ENCODE measurements at regions not wholly inside any gene's neighbourhood (a gene's known extent, or its start where the extent isn't known, plus 50 kb on each side); places are given as distances from the start of the nearest gene placed in this dataset.
"Not testable (repeated sequence)": the region's sequence is repeated elsewhere in the genome, so short reads cannot be mapped to it uniquely, and the experiment has no call there.

- ChIA-PET POLR2A (ENCODE audit: low non-redundant PET) (no interaction called here), CTCF (no interaction called here)
- no peak overlapping the region for H3K27ac ChIP-seq
- no peak for TF ChIP-seq CTCF (conservative IDR thresholded peaks at IDR 0.05; ENCODE audit: low read depth)
- DNase-seq (ENCODE audit: low spot score) = no peak
These were observed 119.7 kb upstream of the XIRP2 start for GRCh38 chr2:166768393-166769123.

GRCh38 chr2:166766769-166767322 lies 121.4 kb upstream of the XIRP2 start:
- CTCF ChIA-PET; POLR2A ChIA-PET (ENCODE audit: low non-redundant PET); H3K27ac ChIP-seq; DNase-seq (ENCODE audit: low spot score): not testable (repeated sequence)

GRCh38 chr2:166766220-166766619 lies 122.1 kb upstream of the XIRP2 start:
- POLR2A ChIA-PET (ENCODE audit: low non-redundant PET) = no interaction called here
- H3K27ac ChIP-seq = no peak overlapping the region

GRCh38 chr2:166765141-166765540 lies 123.1 kb upstream of the XIRP2 start:
- no peak for DNase-seq (ENCODE audit: low spot score)
- TF ChIP-seq CTCF (conservative IDR thresholded peaks at IDR 0.05; ENCODE audit: low read depth) = no peak
- H3K27ac ChIP-seq = no peak overlapping the region
- ChIA-PET POLR2A (ENCODE audit: low non-redundant PET) (no interaction called here), CTCF (no interaction called here)

More at GRCh38 chr2:166766220-166766619, 122.1 kb upstream of the XIRP2 start:
- CTCF ChIA-PET = interaction anchor here (0.7 kb wide), 1 partner anchor 497 kb away, joined by 3 read pairs; no protein-coding TSS in a partner anchor
- DNase-seq (ENCODE audit: low spot score) = no peak
- no peak for TF ChIP-seq CTCF (conservative IDR thresholded peaks at IDR 0.05; ENCODE audit: low read depth)

GRCh38 chr2:166764702-166765101 lies 123.6 kb upstream of the XIRP2 start:
- DNase-seq (ENCODE audit: low spot score) = no peak
- no peak overlapping the region for H3K27ac ChIP-seq
- CTCF ChIA-PET = no interaction called here
- no peak for TF ChIP-seq CTCF (conservative IDR thresholded peaks at IDR 0.05; ENCODE audit: low read depth)
- POLR2A ChIA-PET (ENCODE audit: low non-redundant PET) = no interaction called here

- ChIA-PET POLR2A (ENCODE audit: low non-redundant PET) (no interaction called here), CTCF (no interaction called here)
- TF ChIP-seq CTCF (conservative IDR thresholded peaks at IDR 0.05; ENCODE audit: low read depth) = no peak
- H3K27ac ChIP-seq = no peak overlapping the region
- no peak for DNase-seq (ENCODE audit: low spot score)
These were observed 124.1 kb upstream of the XIRP2 start for GRCh38 chr2:166764216-166764615.

- no peak overlapping the region for H3K27ac ChIP-seq
- DNase-seq (ENCODE audit: low spot score) = no peak
- POLR2A ChIA-PET (ENCODE audit: low non-redundant PET) = no interaction called here
- CTCF ChIA-PET = no interaction called here
- TF ChIP-seq CTCF (conservative IDR thresholded peaks at IDR 0.05; ENCODE audit: low read depth) = no peak
These were observed 125.5 kb upstream of the XIRP2 start for GRCh38 chr2:166762746-166763145.

Measured in RWPE1 (cell line).